ACC112 (cell line): ENCODE measurements at regions not wholly inside any gene's neighbourhood (a gene's known extent, or its start where the extent isn't known, plus 50 kb on each side); places are given as distances from the start of the nearest gene placed in this dataset.
"Not testable (repeated sequence)": the region's sequence is repeated elsewhere in the genome, so short reads cannot be mapped to it uniquely, and the experiment has no call there.

Experiments used
- H2AFZ ChIP-seq: fragments of 200-600 bp; sonication (generic); one replicate; pipeline ENCODE4 v1.6.0; 2017; ENCODE audit warnings: antibody characterized with exemption, low read length; ENCODE audit not compliant: unreplicated experiment
- H3K27ac ChIP-seq: fragments of 200-600 bp; sonication (generic); 2 replicates; pipeline ENCODE4 v1.5.1; 2014; ENCODE audit warnings: low read depth, mild to moderate bottlenecking, antibody characterized with exemption, low read length, moderate library complexity
- H3K27me3 ChIP-seq: fragments of 200-600 bp; sonication (generic); 2 replicates; pipeline ENCODE4 v1.6.1; 2014; ENCODE audit warnings: mild to moderate bottlenecking, antibody characterized with exemption, low read length, moderate library complexity, mixed read lengths; ENCODE audit not compliant: insufficient read depth
- H3K36me3 ChIP-seq: fragments of 200-600 bp; sonication (generic); 2 replicates; pipeline ENCODE4 v1.6.1; 2016; ENCODE audit warnings: mild to moderate bottlenecking, antibody characterized with exemption, low read length, moderate library complexity, mixed read lengths; ENCODE audit not compliant: insufficient read depth
- H3K4me1 ChIP-seq: fragments of 200-600 bp; sonication (generic); one replicate; pipeline ENCODE4 v1.6.1; 2016; ENCODE audit warnings: low read length, mixed read lengths; ENCODE audit not compliant: insufficient read depth, unreplicated experiment, control insufficient read depth
- H3K4me3 ChIP-seq: fragments of 200-600 bp; sonication (generic); 2 replicates; pipeline ENCODE4 v1.5.1; 2014; ENCODE audit warnings: mild to moderate bottlenecking, low read depth, low read length
- H3K79me2 ChIP-seq: fragments of 200-600 bp; sonication (generic); one replicate; pipeline ENCODE4 v1.6.0; 2016; ENCODE audit warnings: low read length; ENCODE audit not compliant: control insufficient read depth, unreplicated experiment, insufficient read depth

- Histone ChIP-seq H3K36me3 (no peaks in the 10 kb centered on the region), H3K27ac (no peak overlapping the region), H3K4me3 (no peak overlapping the region)
These were observed 459.2 kb downstream of the ACTL7B start for GRCh38 chr9:108396611-108397010.

GRCh38 chr9:108396193-108396592 is 459.6 kb downstream of the ACTL7B start:
- Histone ChIP-seq H3K27me3 (no peaks in the 10 kb centered on the region), H2AFZ (no peak overlapping the region), H3K79me2 (no peaks in the 10 kb centered on the region), H3K36me3 (no peaks in the 10 kb centered on the region), H3K4me1 (no peaks in the 10 kb centered on the region), H3K4me3 (no peak overlapping the region), H3K27ac (no peak overlapping the region)

More at GRCh38 chr9:108396611-108397010, 459.2 kb downstream of the ACTL7B start:
- Histone ChIP-seq H3K27me3 (no peaks in the 10 kb centered on the region), H3K4me1 (no peaks in the 10 kb centered on the region), H2AFZ (no peak overlapping the region), H3K79me2 (no peaks in the 10 kb centered on the region)

GRCh38 chr9:108395421-108395820 is 460.4 kb downstream of the ACTL7B start:
- Histone ChIP-seq H2AFZ (no peak overlapping the region), H3K27ac (no peak overlapping the region), H3K4me1 (no peaks in the 10 kb centered on the region), H3K4me3 (no peak overlapping the region), H3K36me3 (no peaks in the 10 kb centered on the region), H3K79me2 (no peaks in the 10 kb centered on the region), H3K27me3 (no peaks in the 10 kb centered on the region)

- no peaks in the 10 kb centered on the region for H3K27me3 ChIP-seq
- H3K79me2 ChIP-seq, result no peaks in the 10 kb centered on the region
- H2AFZ ChIP-seq, result no peak overlapping the region
- H3K4me3 ChIP-seq, result no peak overlapping the region
- H3K27ac ChIP-seq, result no peak overlapping the region
- no peaks in the 10 kb centered on the region for H3K36me3 ChIP-seq
- H3K4me1 ChIP-seq, result no peaks in the 10 kb centered on the region
These were observed 461.1 kb downstream of the ACTL7B start for GRCh38 chr9:108394726-108395125.

- H3K27ac ChIP-seq, H3K79me2 ChIP-seq, H3K4me1 ChIP-seq, H2AFZ ChIP-seq, H3K4me3 ChIP-seq, H3K27me3 ChIP-seq, H3K36me3 ChIP-seq: not testable (repeated sequence)
These were observed 462.2 kb downstream of the ACTL7B start for GRCh38 chr9:108393481-108394001.

- H3K79me2 ChIP-seq, result no peaks in the 10 kb centered on the region
- no peak overlapping the region for H3K4me3 ChIP-seq
- H3K27me3 ChIP-seq, result no peaks in the 10 kb centered on the region
- no peaks in the 10 kb centered on the region for H3K36me3 ChIP-seq
- peaks cover under 1% of the 10 kb centered on the region for H3K4me1 ChIP-seq
- H2AFZ ChIP-seq, result no peak overlapping the region
- no peak overlapping the region for H3K27ac ChIP-seq
These were observed 462.9 kb downstream of the ACTL7B start for GRCh38 chr9:108392877-108393276.

- no peaks in the 10 kb centered on the region for H3K79me2 ChIP-seq
These were observed 466.7 kb downstream of the ACTL7B start for GRCh38 chr9:108389056-108389455.

GRCh38 chr9:108386859-108387384 is 468.9 kb downstream of the ACTL7B start:
- Histone ChIP-seq H3K79me2 (no peaks in the 10 kb centered on the region), H3K36me3 (no peaks in the 10 kb centered on the region), H3K27me3 (no peaks in the 10 kb centered on the region), H3K4me1 (peaks cover 16% of the 10 kb centered on the region), H3K4me3 (no peak overlapping the region; the same call in 1 of the 2 replicates), H3K27ac (peak overlapping the region; percentile 22), H2AFZ (no peak overlapping the region)

More at GRCh38 chr9:108389056-108389455, 466.7 kb downstream of the ACTL7B start:
- H3K4me1 ChIP-seq, result peaks cover 16% of the 10 kb centered on the region
- H3K27ac ChIP-seq, result no peak overlapping the region
- H3K36me3 ChIP-seq, result no peaks in the 10 kb centered on the region
- H2AFZ ChIP-seq, result no peak overlapping the region
- H3K4me3 ChIP-seq, result no peak overlapping the region
- H3K27me3 ChIP-seq, result no peaks in the 10 kb centered on the region

- no peak overlapping the region for H3K4me3 ChIP-seq
- no peaks in the 10 kb centered on the region for H3K27me3 ChIP-seq
- no peak overlapping the region for H3K27ac ChIP-seq
- H3K79me2 ChIP-seq, result no peaks in the 10 kb centered on the region
- no peak overlapping the region for H2AFZ ChIP-seq
- no peaks in the 10 kb centered on the region for H3K36me3 ChIP-seq
- peaks cover 16% of the 10 kb centered on the region for H3K4me1 ChIP-seq
These were observed 469.8 kb downstream of the ACTL7B start for GRCh38 chr9:108386032-108386431.

- Histone ChIP-seq H3K27ac (no peak overlapping the region), H3K36me3 (no peaks in the 10 kb centered on the region), H2AFZ (no peak overlapping the region), H3K4me3 (no peak overlapping the region), H3K27me3 (no peaks in the 10 kb centered on the region), H3K4me1 (peaks cover 16% of the 10 kb centered on the region), H3K79me2 (no peaks in the 10 kb centered on the region)
These were observed 472.0 kb downstream of the ACTL7B start for GRCh38 chr9:108383796-108384195.

GRCh38 chr9:108382310-108382709 is 473.5 kb downstream of the ACTL7B start:
- Histone ChIP-seq H3K27me3 (no peaks in the 10 kb centered on the region), H3K4me1 (peaks cover 10% of the 10 kb centered on the region), H3K36me3 (no peaks in the 10 kb centered on the region), H3K27ac (no peak overlapping the region), H2AFZ (no peak overlapping the region), H3K79me2 (no peaks in the 10 kb centered on the region), H3K4me3 (no peak overlapping the region)
